K562 (cell line): ENCODE measurements at regions not wholly inside any gene's neighbourhood (a gene's known extent, or its start where the extent isn't known, plus 50 kb on each side); places are given as distances from the start of the nearest gene placed in this dataset.
"Not testable (repeated sequence)": the region's sequence is repeated elsewhere in the genome, so short reads cannot be mapped to it uniquely, and the experiment has no call there.

ENCODE experiments used
- ATAC-seq: fragments of 200-7000 bp; cut with Tn5 transposase; 3 replicates; pipeline ENCODE4 v1.9.1; 2020; ENCODE audit warnings: moderate library complexity
- BruUV-seq: library from RNA; stranded (reverse); fragments of 400-500 nt; replicated peaks from 2 replicates; lab custom pipeline; 2021; lab: Mats Ljungman, UMichigan
- CTCF ChIA-PET: fragments of 300-600 bp; formaldehyde crosslinking; extraction: SDS; loops from one replicate; lab custom pipeline; 2021; ENCODE audit warnings: low intra/inter-chr PET ratio; lab: Yijun Ruan, JAX
- POLR2A ChIA-PET: fragments of 300-600, 350-650 bp; sonication (Branson Sonifier 250); formaldehyde crosslinking; extraction: SDS; loops from one replicate; lab custom pipeline; 2021; ENCODE audit warnings: antibody characterized with exemption, inconsistent platforms; lab: Yijun Ruan, JAX
- DNase-seq, 4 experiments: peaks; one replicate each; pipeline versions ENCODE4 v3.0.0 to v3.0.0-alpha.2; 2011 to 2018; ENCODE audit warnings: low spot score in 3 of 4, mixed read lengths in 3 of 4; ENCODE audit errors: extremely low read depth in 1 of 4
- FAIRE-seq: peaks from 2 replicates; lab custom pipeline; 2011; peaks lifted over from hg19 to GRCh38; lab: Jason Lieb, UNC
- H2AFZ ChIP-seq: 2 replicates; pipeline ENCODE4 v1.6.0; 2011; ENCODE audit warnings: low read depth, low read length, control low read depth, inconsistent platforms
- H3K27ac ChIP-seq: fragments of 200-600 bp; 3 replicates; pipeline ENCODE4 v1.8.0; 2011; ENCODE audit warnings: low read depth, mild to moderate bottlenecking, control low read depth, inconsistent platforms, low read length, moderate library complexity, mixed read lengths; ENCODE audit errors: extremely low read depth
- H3K27me3 ChIP-seq, 2 experiments: fragments of 300-600 bp in 1 of 2; 2 replicates in 1 of 2; 3 replicates in 1 of 2; pipeline versions ENCODE4 v1.6.0 to v1.8.0; 2011; ENCODE audit warnings: inconsistent platforms in 2 of 2, low read length in 2 of 2, mild to moderate bottlenecking in 1 of 2, mixed read lengths in 1 of 2, moderate library complexity in 1 of 2; ENCODE audit not compliant: control insufficient read depth in 2 of 2, insufficient read depth in 2 of 2
- H3K36me3 ChIP-seq: fragments of 300-600 bp; 3 replicates; pipeline ENCODE4 v1.8.0; 2011; ENCODE audit warnings: mild to moderate bottlenecking, low read length, inconsistent platforms; ENCODE audit not compliant: control insufficient read depth, insufficient read depth
- H3K4me1 ChIP-seq, 2 experiments: fragments of 200-600 bp in 1 of 2; replicated peaks in 1 of 2; 2 replicates in 1 of 2; 3 replicates in 1 of 2; pipeline versions ENCODE4 v1.5.1 to v1.8.0; 2011; ENCODE audit warnings: inconsistent platforms in 2 of 2, low read length in 2 of 2, mild to moderate bottlenecking in 1 of 2, mixed read lengths in 1 of 2, moderate library complexity in 1 of 2; ENCODE audit not compliant: control insufficient read depth in 2 of 2, insufficient read depth in 2 of 2
- H3K4me2 ChIP-seq: 2 replicates; pipeline ENCODE4 v1.6.1; 2011; ENCODE audit warnings: low read length, control low read depth, inconsistent platforms, mixed read lengths; ENCODE audit not compliant: insufficient read depth
- H3K4me3 ChIP-seq: fragments of 200-600 bp; sonication (generic), shearing (Covaris generic); 2 replicates; pipeline ENCODE4 v1.5.1; 2016; ENCODE audit warnings: control low read depth, inconsistent platforms
- H3K79me2 ChIP-seq: fragments of 200-600 bp; 3 replicates; pipeline ENCODE4 v1.8.0; 2011; ENCODE audit warnings: low read length, inconsistent platforms; ENCODE audit not compliant: control insufficient read depth, insufficient read depth
- H3K9ac ChIP-seq, 2 experiments: 2 replicates each; pipeline versions ENCODE4 v1.6.0 to v1.6.1; 2011; ENCODE audit warnings: low read depth in 2 of 2, low read length in 2 of 2, control low read depth in 1 of 2, inconsistent platforms in 1 of 2, mild to moderate bottlenecking in 1 of 2, mixed read lengths in 1 of 2; ENCODE audit not compliant: insufficient read depth in 1 of 2
- H3K9me1 ChIP-seq: one replicate; pipeline ENCODE4 v1.6.0; 2011; ENCODE audit warnings: inconsistent platforms, mild to moderate bottlenecking, low read length, moderate library complexity; ENCODE audit not compliant: control insufficient read depth, insufficient read depth
- H3K9me3 ChIP-seq: replicated peaks from 2 replicates; pipeline ENCODE4 v1.5.1; 2011; ENCODE audit warnings: low read depth, low read length, inconsistent platforms; ENCODE audit not compliant: control insufficient read depth, insufficient read depth
- H4K20me1 ChIP-seq: replicated peaks from 2 replicates; pipeline ENCODE4 v1.6.1; 2011; ENCODE audit warnings: low read length, inconsistent platforms, mixed read lengths; ENCODE audit not compliant: control insufficient read depth, insufficient read depth
- FOXO4 ChIP-seq: fragments of 450-650 bp; formaldehyde crosslinking; IDR thresholded peaks from 2 replicates; pipeline ENCODE4 v1.4.0; 2020; ENCODE audit warnings: mild to moderate bottlenecking, moderate library complexity
- KAT2B ChIP-seq: IDR thresholded peaks from one replicate; pipeline ENCODE4 v1.6.1; 2012; ENCODE audit warnings: low read depth, mild to moderate bottlenecking, control low read depth, inconsistent platforms, low read length, moderate library complexity
- KDM4B ChIP-seq, 2 experiments: fragments of 450-650 bp in 1 of 2; sonication (generic) in 1 of 2; IDR thresholded peaks; 2 replicates each; pipeline ENCODE4 v1.6.1; 2016 to 2017; ENCODE audit warnings: borderline replicate concordance in 2 of 2, antibody characterized with exemption in 1 of 2, low read depth in 1 of 2, mild to moderate bottlenecking in 1 of 2
- MEF2A ChIP-seq: IDR thresholded peaks from 2 replicates; pipeline ENCODE4 v1.6.1; 2011; ENCODE audit warnings: low read depth, mild to moderate bottlenecking, low read length, moderate library complexity; ENCODE audit not compliant: control insufficient read depth
- NFYB ChIP-seq: IDR thresholded peaks from 2 replicates; pipeline ENCODE4 v1.6.1; 2011; ENCODE audit warnings: mild to moderate bottlenecking, moderate library complexity; ENCODE audit not compliant: insufficient read length; ENCODE audit errors: extremely low read depth
- NKRF ChIP-seq: fragments of 450-650 bp; IDR thresholded peaks from 2 replicates; pipeline ENCODE4 v1.6.1; 2016; ENCODE audit warnings: borderline replicate concordance
- SREBF2 ChIP-seq: sonication (generic); formaldehyde crosslinking; IDR thresholded peaks from 2 replicates; pipeline ENCODE4 v1.4.0; 2020; ENCODE audit warnings: mild to moderate bottlenecking, missing genetic modification reagents
- THRAP3 ChIP-seq: fragments of 450-650 bp; IDR thresholded peaks from 2 replicates; pipeline ENCODE4 v1.6.1; 2016; ENCODE audit warnings: mild to moderate bottlenecking, inconsistent platforms, borderline replicate concordance
- ZKSCAN1 ChIP-seq: fragments of 150-350 bp; IDR thresholded peaks from 2 replicates; pipeline ENCODE4 v1.6.1; 2016; ENCODE audit warnings: low read depth, low read length
- ZNF146 ChIP-seq: IDR thresholded peaks from one replicate; pipeline ENCODE4 v1.6.1; 2018; ENCODE audit warnings: missing compliant biosample characterization; ENCODE audit not compliant: unreplicated experiment
- ZNF717 ChIP-seq: fragments of 250-450 bp; sonication (Bioruptor Pico); IDR thresholded peaks from 2 replicates; pipeline ENCODE4 v1.5.0; 2021
- ZNF740 ChIP-seq, 3 experiments: fragments of 200-800 bp in 1 of 3; sonication (Bioruptor generic) in 1 of 3; sonication (generic) in 1 of 3; formaldehyde crosslinking in 1 of 3; IDR thresholded peaks; 2 replicates each; pipeline versions ENCODE4 v1.6.1 to v1.8.0; 2016 to 2022; ENCODE audit warnings: mild to moderate bottlenecking in 2 of 3, missing compliant biosample characterization in 2 of 3, missing genetic modification characterization in 2 of 3, missing genetic modification reagents in 1 of 3
- WGBS: fragments of 100-300 bp; shearing (Covaris generic); methylation state at CpG from one replicate; pipeline ENCODE4 v1.1.6; 2016; ENCODE audit warnings: low coverage, mixed read lengths; ENCODE audit not compliant: insufficient coverage; ENCODE audit errors: missing lambda C conversion rate; 5-methylcytosine and 5-hydroxymethylcytosine counted together
- in situ Hi-C: fragments of 300-500 bp; cut with MboI; formaldehyde crosslinking; loops from 4 replicates; pipeline ENCODE4 v1.15.0; 2018; ENCODE audit warnings: inconsistent platforms, mixed read lengths
- intact Hi-C: fragments of 100-400 bp; cut with micrococcal nuclease; formaldehyde crosslinking; loops from 2 replicates; pipeline ENCODE4 v1.14.2; 2022

GRCh38 chr10:62704121-62704520 is 100.4 kb upstream of the ADO start:
- DNase-seq, H3K9ac ChIP-seq, ATAC-seq, POLR2A ChIA-PET, H3K27ac ChIP-seq, H3K27me3 ChIP-seq, H2AFZ ChIP-seq, in situ Hi-C loops, intact Hi-C loops, FAIRE-seq, CTCF ChIA-PET, H3K9me1 ChIP-seq, H3K4me1 ChIP-seq, H3K9me3 ChIP-seq, H3K4me3 ChIP-seq, H4K20me1 ChIP-seq, H3K36me3 ChIP-seq, H3K79me2 ChIP-seq, H3K4me2 ChIP-seq, BruUV-seq: not testable (repeated sequence)
- 0% methylated on average over 3 of the region's 3 CpGs for WGBS
- TF ChIP-seq ZNF146 = peak; percentile 74

- POLR2A ChIA-PET = no interaction called here
- H4K20me1 ChIP-seq = no peaks in the 10 kb centered on the region
- FAIRE-seq = no peak
- intact Hi-C loops (no loop called here), in situ Hi-C loops (no loop called here)
- DNase-seq = no peak
- H3K27me3 ChIP-seq = no peaks in the 10 kb centered on the region
- no peak overlapping the region for H3K9ac ChIP-seq
- H3K9me3 ChIP-seq = no peaks in the 10 kb centered on the region
- H3K27ac ChIP-seq = no peak overlapping the region
- no peak overlapping the region for H3K4me2 ChIP-seq
- no peaks in the 10 kb centered on the region for H3K79me2 ChIP-seq
- WGBS = 0% methylated on average over 2 of the region's 2 CpGs
- no peak for ATAC-seq
- no peak overlapping the region for H2AFZ ChIP-seq
- H3K9me1 ChIP-seq = no peaks in the 10 kb centered on the region
- no peaks in the 10 kb centered on the region for H3K36me3 ChIP-seq
- no peaks in the 10 kb centered on the region for H3K4me1 ChIP-seq
- H3K4me3 ChIP-seq = no peak overlapping the region
- CTCF ChIA-PET = no interaction called here
- BruUV-seq = no TSS peak
- TF ChIP-seq ZNF717 (CRISPR knock-in tag) = no peak
- no peak for TF ChIP-seq FOXO4 (CRISPR knock-in tag)
- no peak for TF ChIP-seq KAT2B
- TF ChIP-seq KDM4B (IDR thresholded peaks at IDR 0.05; ENCODE audit: borderline replicate concordance in 2 of 2, low read depth in 1 of 2) = no peak
- TF ChIP-seq SREBF2 (CRISPR knock-in tag) = no peak
- no peak for TF ChIP-seq MEF2A
- TF ChIP-seq NFYB = no peak
- TF ChIP-seq NKRF = no peak
- no peak for TF ChIP-seq ZKSCAN1
- TF ChIP-seq THRAP3 = no peak
- TF ChIP-seq ZNF740 (CRISPR knock-in tag; IDR thresholded peaks at IDR 0.05) = no peak
- no peak for TF ChIP-seq ZNF740 (tag; IDR thresholded peaks at IDR 0.05)
Observed at GRCh38 chr10:62705789-62706188, 98.7 kb upstream of the ADO start.
